ENCODE measurements at regions not wholly inside any gene's neighbourhood (a gene's known extent, or its start where the extent isn't known, plus 50 kb on each side); places are given as distances from the start of the nearest gene placed in this dataset.

- Histone ChIP-seq H3K4me2 (ENCODE audit: low read length) (no peak overlapping the region), H3K4me1 (ENCODE audit: control insufficient read depth, insufficient read depth, low read length) (peaks cover 6% of the 10 kb centered on the region), H3K36me3 (ENCODE audit: insufficient read depth, low read length) (no peaks in the 10 kb centered on the region), H3K27me3 (ENCODE audit: control insufficient read depth, insufficient read depth, low read length) (no peaks in the 10 kb centered on the region), H3K4me3 (ENCODE audit: low read length) (no peak overlapping the region), H3K9ac (ENCODE audit: low read depth, low read length) (no peak overlapping the region), H3K9me3 (replicated peaks; ENCODE audit: low read length) (no peaks in the 10 kb centered on the region)
These were observed 54.5 kb downstream of the ADRA2A start for GRCh38 chr10:111131168-111131799.

DNA sequence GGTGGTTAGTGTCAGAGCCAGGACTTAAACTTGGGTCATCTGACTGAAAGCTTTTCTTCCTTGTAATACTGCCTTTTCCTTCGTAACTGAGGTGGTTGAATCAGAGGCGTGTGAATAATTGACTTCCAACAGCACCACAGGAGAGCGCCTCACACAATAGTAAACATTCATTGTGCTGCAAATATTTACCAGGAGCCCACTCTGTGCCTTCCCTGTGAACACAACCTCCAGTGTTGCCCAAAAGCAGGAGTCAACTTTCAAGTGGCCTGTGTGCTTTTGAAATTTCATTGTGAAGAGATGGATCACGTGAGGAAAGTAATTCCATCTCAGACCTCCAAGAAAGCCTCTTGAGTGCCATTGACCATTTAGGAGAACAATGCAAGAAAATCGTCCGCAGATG, 60.2 kb downstream of the ADRA2A start:
- H3K9me3 ChIP-seq (replicated peaks; ENCODE audit: low read length): no peaks in the 10 kb centered on the region
- H3K27me3 ChIP-seq (ENCODE audit: control insufficient read depth, insufficient read depth, low read length): peaks cover 7% of the 10 kb centered on the region

DNA sequence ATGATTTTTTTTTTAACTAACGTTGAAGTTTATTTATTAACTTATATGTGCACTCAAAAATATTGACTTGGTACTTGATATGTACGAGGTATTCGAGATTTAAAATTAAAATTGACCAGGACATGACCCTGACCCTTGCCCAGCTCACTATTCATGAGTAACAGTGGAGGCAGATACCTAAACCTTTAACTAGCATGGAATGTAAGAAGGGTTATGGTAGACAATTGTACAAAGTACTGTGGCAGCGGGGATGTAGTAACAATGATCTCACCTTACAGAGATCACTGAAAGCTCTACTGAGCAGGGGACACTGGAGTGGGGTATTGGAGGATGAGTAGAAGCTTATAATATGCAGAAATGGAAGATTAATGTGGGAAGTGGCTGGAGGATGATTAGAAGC, 60.8 kb downstream of the ADRA2A start:
- Histone ChIP-seq H3K4me3 (ENCODE audit: low read length) (no peak overlapping the region), H3K36me3 (ENCODE audit: insufficient read depth, low read length) (no peaks in the 10 kb centered on the region), H3K4me2 (ENCODE audit: low read length) (no peak overlapping the region), H3K4me1 (ENCODE audit: control insufficient read depth, insufficient read depth, low read length) (no peaks in the 10 kb centered on the region), H3K9me3 (replicated peaks; ENCODE audit: low read length) (no peaks in the 10 kb centered on the region), H3K9ac (ENCODE audit: low read depth, low read length) (no peak overlapping the region), H3K27me3 (ENCODE audit: control insufficient read depth, insufficient read depth, low read length) (peaks cover 7% of the 10 kb centered on the region)

More for the DNA sequence above, 60.2 kb downstream of the ADRA2A start:
- no peak overlapping the region for H3K4me2 ChIP-seq (ENCODE audit: low read length)
- no peaks in the 10 kb centered on the region for H3K4me1 ChIP-seq (ENCODE audit: control insufficient read depth, insufficient read depth, low read length)
- H3K9ac ChIP-seq (ENCODE audit: low read depth, low read length): no peak overlapping the region
- H3K36me3 ChIP-seq (ENCODE audit: insufficient read depth, low read length): no peaks in the 10 kb centered on the region
- H3K4me3 ChIP-seq (ENCODE audit: low read length): no peak overlapping the region

GRCh38 chr10:111138544-111138943, 61.7 kb downstream of the ADRA2A start:
- no peaks in the 10 kb centered on the region for H3K9me3 ChIP-seq (replicated peaks; ENCODE audit: low read length)
- H3K27me3 ChIP-seq (ENCODE audit: control insufficient read depth, insufficient read depth, low read length): peaks cover 7% of the 10 kb centered on the region
- no peak overlapping the region for H3K9ac ChIP-seq (ENCODE audit: low read depth, low read length)
- no peaks in the 10 kb centered on the region for H3K4me1 ChIP-seq (ENCODE audit: control insufficient read depth, insufficient read depth, low read length)
- no peak overlapping the region for H3K4me2 ChIP-seq (ENCODE audit: low read length)
- no peaks in the 10 kb centered on the region for H3K36me3 ChIP-seq (ENCODE audit: insufficient read depth, low read length)
- no peak overlapping the region for H3K4me3 ChIP-seq (ENCODE audit: low read length)

GRCh38 chr10:111139567-111139966, 62.7 kb downstream of the ADRA2A start:
- H3K4me2 ChIP-seq (ENCODE audit: low read length): no peak overlapping the region
- no peak overlapping the region for H3K9ac ChIP-seq (ENCODE audit: low read depth, low read length)
- no peaks in the 10 kb centered on the region for H3K9me3 ChIP-seq (replicated peaks; ENCODE audit: low read length)
- peaks cover 7% of the 10 kb centered on the region for H3K27me3 ChIP-seq (ENCODE audit: control insufficient read depth, insufficient read depth, low read length)
- H3K4me3 ChIP-seq (ENCODE audit: low read length): no peak overlapping the region
- H3K4me1 ChIP-seq (ENCODE audit: control insufficient read depth, insufficient read depth, low read length): no peaks in the 10 kb centered on the region
- H3K36me3 ChIP-seq (ENCODE audit: insufficient read depth, low read length): no peaks in the 10 kb centered on the region

- Histone ChIP-seq H3K9ac (ENCODE audit: low read depth, low read length) (no peak overlapping the region), H3K4me1 (ENCODE audit: control insufficient read depth, insufficient read depth, low read length) (no peaks in the 10 kb centered on the region), H3K27me3 (ENCODE audit: control insufficient read depth, insufficient read depth, low read length) (peaks cover 7% of the 10 kb centered on the region), H3K4me3 (ENCODE audit: low read length) (no peak overlapping the region), H3K4me2 (ENCODE audit: low read length) (no peak overlapping the region), H3K36me3 (ENCODE audit: insufficient read depth, low read length) (no peaks in the 10 kb centered on the region), H3K9me3 (replicated peaks; ENCODE audit: low read length) (no peaks in the 10 kb centered on the region)
These were observed 65.4 kb downstream of the ADRA2A start for GRCh38 chr10:111142092-111142768.

- no peaks in the 10 kb centered on the region for H3K4me1 ChIP-seq (ENCODE audit: control insufficient read depth, insufficient read depth, low read length)
- no peaks in the 10 kb centered on the region for H3K9me3 ChIP-seq (replicated peaks; ENCODE audit: low read length)
- no peak overlapping the region for H3K4me2 ChIP-seq (ENCODE audit: low read length)
- H3K27me3 ChIP-seq (ENCODE audit: control insufficient read depth, insufficient read depth, low read length): no peaks in the 10 kb centered on the region
- H3K4me3 ChIP-seq (ENCODE audit: low read length): no peak overlapping the region
- no peaks in the 10 kb centered on the region for H3K36me3 ChIP-seq (ENCODE audit: insufficient read depth, low read length)
- no peak overlapping the region for H3K9ac ChIP-seq (ENCODE audit: low read depth, low read length)
These were observed 69.3 kb downstream of the ADRA2A start for GRCh38 chr10:111146025-111146640.

- H3K4me3 ChIP-seq (ENCODE audit: low read length): no peak overlapping the region
- no peaks in the 10 kb centered on the region for H3K36me3 ChIP-seq (ENCODE audit: insufficient read depth, low read length)
- no peak overlapping the region for H3K4me2 ChIP-seq (ENCODE audit: low read length)
- no peak overlapping the region for H3K9ac ChIP-seq (ENCODE audit: low read depth, low read length)
- no peaks in the 10 kb centered on the region for H3K9me3 ChIP-seq (replicated peaks; ENCODE audit: low read length)
- H3K27me3 ChIP-seq (ENCODE audit: control insufficient read depth, insufficient read depth, low read length): no peaks in the 10 kb centered on the region
- no peaks in the 10 kb centered on the region for H3K4me1 ChIP-seq (ENCODE audit: control insufficient read depth, insufficient read depth, low read length)
These were observed 71.2 kb downstream of the ADRA2A start for GRCh38 chr10:111148025-111148424.

DNA sequence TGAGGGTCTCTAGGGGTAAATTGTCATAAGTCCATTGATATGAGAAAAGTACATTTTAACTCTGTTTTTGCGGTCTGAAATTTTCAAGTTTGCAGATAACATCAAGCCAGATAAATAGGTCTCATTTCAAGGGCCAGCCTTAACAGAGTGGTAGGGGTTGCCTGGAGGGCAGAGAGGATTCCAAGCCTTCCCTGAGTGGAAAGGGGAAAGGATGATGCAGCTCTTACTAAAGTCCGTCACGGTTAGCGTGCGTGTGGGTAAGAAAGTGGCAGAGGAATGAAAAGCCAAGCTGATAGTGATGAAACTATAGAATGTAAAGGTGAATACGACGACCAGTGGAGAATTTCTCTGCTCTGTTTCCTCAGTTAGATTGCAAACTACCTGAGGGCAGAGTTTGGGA, 71.6 kb downstream of the ADRA2A start:
- no peaks in the 10 kb centered on the region for H3K9me3 ChIP-seq (replicated peaks; ENCODE audit: low read length)
- H3K4me1 ChIP-seq (ENCODE audit: control insufficient read depth, insufficient read depth, low read length): no peaks in the 10 kb centered on the region
- H3K4me2 ChIP-seq (ENCODE audit: low read length): no peak overlapping the region
- H3K4me3 ChIP-seq (ENCODE audit: low read length): no peak overlapping the region
- no peak overlapping the region for H3K9ac ChIP-seq (ENCODE audit: low read depth, low read length)
- H3K36me3 ChIP-seq (ENCODE audit: insufficient read depth, low read length): no peaks in the 10 kb centered on the region
- no peaks in the 10 kb centered on the region for H3K27me3 ChIP-seq (ENCODE audit: control insufficient read depth, insufficient read depth, low read length)

DNA sequence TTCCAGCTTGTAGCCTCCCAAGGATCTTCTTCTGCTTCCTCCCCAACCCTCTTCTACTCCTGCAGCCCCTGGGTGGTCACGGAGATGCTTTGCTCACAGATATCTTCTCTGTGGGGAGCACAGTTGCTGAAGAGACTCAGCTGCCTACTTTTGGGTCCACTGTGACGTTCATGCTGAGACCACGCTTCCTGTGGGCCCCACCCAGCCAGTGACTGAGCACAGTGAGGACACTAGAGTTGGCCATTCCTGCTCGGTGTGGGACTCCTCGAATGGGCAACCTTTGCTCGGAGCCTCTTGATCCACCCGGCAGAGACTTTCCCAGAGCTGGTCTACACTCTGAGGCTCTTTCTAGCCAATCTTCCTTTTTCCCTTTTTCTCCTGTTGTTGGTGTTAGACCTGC, 73.9 kb downstream of the ADRA2A start:
- H3K27me3 ChIP-seq (ENCODE audit: control insufficient read depth, insufficient read depth, low read length): no peaks in the 10 kb centered on the region
- H3K4me3 ChIP-seq (ENCODE audit: low read length): no peak overlapping the region
- H3K4me1 ChIP-seq (ENCODE audit: control insufficient read depth, insufficient read depth, low read length): no peaks in the 10 kb centered on the region
- no peaks in the 10 kb centered on the region for H3K36me3 ChIP-seq (ENCODE audit: insufficient read depth, low read length)
- H3K9me3 ChIP-seq (replicated peaks; ENCODE audit: low read length): no peaks in the 10 kb centered on the region
- no peak overlapping the region for H3K4me2 ChIP-seq (ENCODE audit: low read length)
- no peak overlapping the region for H3K9ac ChIP-seq (ENCODE audit: low read depth, low read length)

DNA sequence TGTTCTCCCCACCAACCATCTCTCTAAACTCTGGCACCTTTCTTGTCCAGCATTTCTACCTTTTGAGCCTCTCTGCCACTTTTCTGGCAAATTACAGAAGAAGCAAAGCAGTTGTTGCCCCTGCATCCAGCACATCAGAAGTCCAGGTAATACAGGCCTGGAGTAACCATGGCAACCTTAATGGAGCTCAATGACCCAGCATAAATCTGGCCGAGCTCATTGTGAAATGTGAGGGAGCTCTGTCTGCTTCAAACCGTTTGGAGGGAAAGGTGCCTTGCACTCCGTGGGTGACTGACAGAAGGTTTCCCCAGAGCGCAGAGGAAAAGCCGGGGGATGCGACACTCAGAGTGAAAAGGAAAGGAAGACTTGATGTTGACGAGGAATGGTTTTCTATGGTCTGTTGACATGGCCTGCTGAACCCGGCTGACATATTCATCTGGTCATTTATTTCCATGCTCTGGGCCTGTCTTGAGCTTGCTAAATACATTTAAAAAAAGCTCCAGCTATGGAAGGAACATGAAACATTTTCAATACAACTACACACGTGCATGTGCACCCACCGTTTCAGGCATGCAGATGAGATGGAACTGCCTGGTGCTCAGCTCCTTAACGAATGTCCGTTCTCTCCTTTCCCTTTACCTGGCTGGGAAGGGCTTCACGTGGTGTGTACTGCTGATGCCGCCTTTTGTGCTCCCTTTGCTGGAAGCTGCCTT, 74.9 kb downstream of the ADRA2A start:
- Histone ChIP-seq H3K4me1 (ENCODE audit: control insufficient read depth, insufficient read depth, low read length) (no peaks in the 10 kb centered on the region), H3K27me3 (ENCODE audit: control insufficient read depth, insufficient read depth, low read length) (no peaks in the 10 kb centered on the region), H3K9me3 (replicated peaks; ENCODE audit: low read length) (no peaks in the 10 kb centered on the region), H3K4me2 (ENCODE audit: low read length) (no peak overlapping the region), H3K9ac (ENCODE audit: low read depth, low read length) (no peak overlapping the region), H3K36me3 (ENCODE audit: insufficient read depth, low read length) (no peaks in the 10 kb centered on the region), H3K4me3 (ENCODE audit: low read length) (no peak overlapping the region)

Data from skeletal muscle satellite cell (primary cell).